Activated T-helper 1 cell treated with anti-CD3 and anti-CD28 coated beads, Interleukin-12 subunit alpha, Interleukin-12 subunit beta, Interleukin-2, Interleukin-4 antibody, amounts not matched to agents 30 ng/mL and 10 ng/mL and 1 ng/mL, durations not matched to agents 14 hours and 24 hours and 36 hours (primary cell): ENCODE measurements at regions not wholly inside any gene's neighbourhood (a gene's known extent, or its start where the extent isn't known, plus 50 kb on each side); places are given as distances from the start of the nearest gene placed in this dataset.

ENCODE experiments used
- DNase-seq: peaks from one replicate; pipeline ENCODE4 v3.0.0; 2021; ENCODE audit warnings: low spot score
- H3K27ac Mint-ChIP-seq: one replicate; pipeline ENCODE4 v1.8.0; 2021; ENCODE audit warnings: mild to moderate bottlenecking, mixed read lengths
- H3K27me3 Mint-ChIP-seq: one replicate; pipeline ENCODE4 v1.8.0; 2022; ENCODE audit warnings: mild to moderate bottlenecking, moderate library complexity, mixed read lengths; ENCODE audit not compliant: insufficient read depth
- H3K36me3 Mint-ChIP-seq: one replicate; pipeline ENCODE4 v1.8.0; 2021; ENCODE audit warnings: low read depth, mixed read lengths
- H3K4me1 Mint-ChIP-seq: one replicate; pipeline ENCODE4 v1.8.0; 2021; ENCODE audit warnings: low read depth, mixed read lengths
- H3K4me3 Mint-ChIP-seq: one replicate; pipeline ENCODE4 v1.8.0; 2021; ENCODE audit warnings: mild to moderate bottlenecking, moderate library complexity, mixed read lengths
- H3K9me3 Mint-ChIP-seq: one replicate; pipeline ENCODE4 v1.8.0; 2021; ENCODE audit warnings: mixed read lengths
- intact Hi-C: fragments of 100-400 bp; cut with micrococcal nuclease; formaldehyde crosslinking; loops from one replicate; pipeline ENCODE4 v1.15.1; 2024

DNA sequence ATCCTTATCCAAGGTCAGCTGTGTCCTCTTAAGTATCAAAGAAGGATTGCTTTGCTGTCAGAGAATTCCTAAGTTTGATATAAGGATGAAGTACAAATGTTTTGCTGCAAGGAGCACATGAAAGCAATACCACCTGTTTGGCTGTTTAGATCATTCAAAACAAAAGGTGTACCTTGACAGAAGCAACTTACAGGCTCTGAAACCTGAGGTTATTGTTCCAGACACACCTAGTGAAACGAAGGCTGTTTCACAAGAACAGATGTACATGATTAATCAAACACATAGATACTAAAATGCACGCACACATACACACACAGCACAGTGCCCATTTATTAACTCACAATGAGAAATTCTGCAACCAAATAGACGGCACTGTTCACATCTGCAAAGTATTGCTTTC is 166.2 kb downstream of the RBM43 start:
- Mint-ChIP-seq H3K27ac (no peak overlapping the region), H3K9me3 (no peaks in the 10 kb centered on the region), H3K36me3 (no peaks in the 10 kb centered on the region), H3K4me1 (no peaks in the 10 kb centered on the region), H3K27me3 (peaks cover 2% of the 10 kb centered on the region), H3K4me3 (no peak overlapping the region)
- intact Hi-C loops: no loop called here
- DNase-seq: no peak

DNA sequence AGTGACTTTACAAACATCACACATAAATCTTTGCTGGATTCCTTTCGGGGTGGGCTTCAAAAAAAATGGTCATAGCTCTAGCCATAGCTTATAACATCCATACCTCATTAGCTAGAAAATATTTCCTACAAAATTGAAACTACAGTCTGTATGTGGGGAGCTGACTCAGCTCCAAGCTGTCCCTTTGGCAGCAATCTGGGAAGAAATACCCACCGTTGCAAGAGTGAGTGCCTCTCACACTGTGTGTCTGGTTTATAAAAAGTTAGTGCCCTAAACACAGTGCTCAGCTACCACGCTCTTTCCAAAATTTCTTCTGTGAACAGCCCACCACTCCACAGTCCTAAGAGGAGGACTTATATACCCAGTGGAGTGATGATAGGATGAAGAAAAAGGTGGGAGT is 170.1 kb downstream of the RBM43 start:
- no peak for DNase-seq
- intact Hi-C loops: no loop called here
- Mint-ChIP-seq H3K36me3 (no peaks in the 10 kb centered on the region), H3K4me1 (no peaks in the 10 kb centered on the region), H3K27me3 (peaks cover 2% of the 10 kb centered on the region), H3K27ac (no peak overlapping the region), H3K4me3 (no peak overlapping the region), H3K9me3 (no peaks in the 10 kb centered on the region)

- Mint-ChIP-seq H3K9me3 (no peaks in the 10 kb centered on the region), H3K36me3 (no peaks in the 10 kb centered on the region), H3K4me3 (no peak overlapping the region), H3K27ac (no peak overlapping the region), H3K27me3 (peaks cover 2% of the 10 kb centered on the region), H3K4me1 (no peaks in the 10 kb centered on the region)
- DNase-seq: no peak
- intact Hi-C loops: no loop called here
Measured at GRCh38 chr2:151087377-151087776, 174.3 kb downstream of the RBM43 start.

- H3K9me3 Mint-ChIP-seq: no peaks in the 10 kb centered on the region
- H3K27me3 Mint-ChIP-seq: no peaks in the 10 kb centered on the region
- no peak overlapping the region for H3K27ac Mint-ChIP-seq
- no peak overlapping the region for H3K4me3 Mint-ChIP-seq
- no peaks in the 10 kb centered on the region for H3K4me1 Mint-ChIP-seq
- no peaks in the 10 kb centered on the region for H3K36me3 Mint-ChIP-seq
- no peak for DNase-seq
- intact Hi-C loops: no loop called here
Measured at GRCh38 chr2:151085181-151085611, 176.5 kb downstream of the RBM43 start.

- H3K36me3 Mint-ChIP-seq: no peaks in the 10 kb centered on the region
- H3K27me3 Mint-ChIP-seq: no peaks in the 10 kb centered on the region
- intact Hi-C loops: no loop called here
- no peak for DNase-seq
- H3K9me3 Mint-ChIP-seq: no peaks in the 10 kb centered on the region
- H3K4me3 Mint-ChIP-seq: no peak overlapping the region
- no peak overlapping the region for H3K27ac Mint-ChIP-seq
- no peaks in the 10 kb centered on the region for H3K4me1 Mint-ChIP-seq
Measured at GRCh38 chr2:151083856-151084795, 177.5 kb downstream of the RBM43 start.

GRCh38 chr2:151078889-151079288 is 182.8 kb downstream of the RBM43 start:
- H3K4me1 Mint-ChIP-seq: no peaks in the 10 kb centered on the region
- DNase-seq: no peak
- no peak overlapping the region for H3K4me3 Mint-ChIP-seq
- no peaks in the 10 kb centered on the region for H3K9me3 Mint-ChIP-seq
- no peak overlapping the region for H3K27ac Mint-ChIP-seq
- H3K27me3 Mint-ChIP-seq: peaks cover 6% of the 10 kb centered on the region
- intact Hi-C loops: no loop called here
- no peaks in the 10 kb centered on the region for H3K36me3 Mint-ChIP-seq

- H3K4me3 Mint-ChIP-seq: no peak overlapping the region
- H3K36me3 Mint-ChIP-seq: no peaks in the 10 kb centered on the region
- H3K9me3 Mint-ChIP-seq: no peaks in the 10 kb centered on the region
- H3K27ac Mint-ChIP-seq: no peak overlapping the region
- H3K4me1 Mint-ChIP-seq: no peaks in the 10 kb centered on the region
- no peak for DNase-seq
- H3K27me3 Mint-ChIP-seq: peaks cover 6% of the 10 kb centered on the region
- intact Hi-C loops: no loop called here
Measured at GRCh38 chr2:151071906-151072305, 189.8 kb downstream of the RBM43 start.

GRCh38 chr2:151071382-151071781 is 190.3 kb downstream of the RBM43 start:
- DNase-seq: no peak
- H3K36me3 Mint-ChIP-seq: no peaks in the 10 kb centered on the region
- H3K27ac Mint-ChIP-seq: no peak overlapping the region
- no peaks in the 10 kb centered on the region for H3K9me3 Mint-ChIP-seq
- no peak overlapping the region for H3K4me3 Mint-ChIP-seq
- no peaks in the 10 kb centered on the region for H3K4me1 Mint-ChIP-seq
- intact Hi-C loops: no loop called here
- H3K27me3 Mint-ChIP-seq: peaks cover 6% of the 10 kb centered on the region

GRCh38 chr2:151070253-151070652 is 191.4 kb downstream of the RBM43 start:
- DNase-seq: no peak
- Mint-ChIP-seq H3K4me1 (no peaks in the 10 kb centered on the region), H3K27me3 (peaks cover 6% of the 10 kb centered on the region), H3K27ac (no peak overlapping the region), H3K4me3 (no peak overlapping the region), H3K36me3 (no peaks in the 10 kb centered on the region), H3K9me3 (no peaks in the 10 kb centered on the region)
- intact Hi-C loops: no loop called here

- Mint-ChIP-seq H3K27ac (no peak overlapping the region), H3K36me3 (no peaks in the 10 kb centered on the region), H3K4me3 (no peak overlapping the region), H3K27me3 (no peaks in the 10 kb centered on the region), H3K4me1 (no peaks in the 10 kb centered on the region), H3K9me3 (no peaks in the 10 kb centered on the region)
- intact Hi-C loops: no loop called here
- DNase-seq: no peak
Measured at GRCh38 chr2:151067658-151068369, 193.8 kb downstream of the RBM43 start.

DNA sequence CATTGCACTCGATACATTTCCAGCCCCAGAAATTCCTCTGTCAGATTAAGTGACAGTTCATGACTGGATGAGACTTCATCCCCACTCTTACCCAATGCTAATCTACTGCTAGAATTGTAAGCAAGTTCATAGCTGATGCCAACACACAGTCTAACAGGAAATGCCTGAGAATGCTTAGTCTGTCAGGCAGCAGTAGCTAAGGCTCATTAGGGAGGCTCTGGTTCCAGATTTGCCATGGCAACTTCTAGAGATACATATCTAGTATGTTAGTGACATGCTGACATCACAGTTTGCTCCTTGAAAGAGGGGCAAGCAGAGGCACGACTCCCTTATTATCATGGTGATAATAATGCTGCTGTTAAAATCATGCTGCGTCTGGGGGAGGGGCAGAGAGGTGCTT is 198.4 kb downstream of the RBM43 start:
- Mint-ChIP-seq H3K4me1 (no peaks in the 10 kb centered on the region), H3K27me3 (peaks cover 4% of the 10 kb centered on the region), H3K9me3 (no peaks in the 10 kb centered on the region), H3K4me3 (no peak overlapping the region), H3K27ac (no peak overlapping the region), H3K36me3 (no peaks in the 10 kb centered on the region)
- intact Hi-C loops: no loop called here
- DNase-seq: no peak

DNA sequence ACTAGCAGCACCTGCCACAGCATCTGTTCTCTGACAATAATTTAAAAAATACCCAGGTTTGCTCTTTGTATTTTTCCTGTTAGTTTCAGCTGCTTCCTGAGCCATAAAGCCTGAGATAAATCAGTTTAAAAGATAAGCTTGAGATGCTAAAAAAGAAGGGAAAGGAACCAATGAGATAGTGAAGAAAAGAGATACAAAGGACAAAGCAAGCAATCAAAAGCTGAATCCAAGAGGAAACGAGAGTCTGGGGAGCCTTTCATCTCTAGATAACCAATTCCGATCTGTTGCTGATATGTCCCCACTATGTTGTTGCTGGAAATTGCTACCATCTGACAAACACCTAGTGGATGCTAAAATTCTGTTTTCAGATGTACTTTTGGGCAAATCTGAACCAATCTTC is 201.4 kb downstream of the RBM43 start:
- peaks cover 6% of the 10 kb centered on the region for H3K27me3 Mint-ChIP-seq
- no peak overlapping the region for H3K4me3 Mint-ChIP-seq
- H3K9me3 Mint-ChIP-seq: no peaks in the 10 kb centered on the region
- intact Hi-C loops: no loop called here
- H3K36me3 Mint-ChIP-seq: no peaks in the 10 kb centered on the region
- no peak for DNase-seq
- H3K4me1 Mint-ChIP-seq: no peaks in the 10 kb centered on the region
- no peak overlapping the region for H3K27ac Mint-ChIP-seq

DNA sequence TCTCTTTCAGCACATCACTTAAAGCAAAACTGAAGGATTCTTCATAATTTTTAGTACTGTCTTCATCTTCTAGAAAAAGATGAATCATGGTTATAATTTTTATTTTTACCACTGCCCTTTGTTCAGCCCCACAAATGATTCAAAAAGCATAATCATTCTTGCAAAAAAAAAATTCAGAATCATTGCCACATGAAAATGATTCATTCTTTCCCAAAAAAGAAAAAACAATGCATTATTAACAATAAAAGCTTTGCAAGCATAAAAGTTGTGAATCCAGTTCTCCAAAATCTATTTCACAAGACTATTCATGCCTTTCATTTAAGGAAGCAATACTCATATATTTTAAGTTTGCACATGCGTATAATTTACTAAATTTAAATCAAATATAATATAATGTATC is 204.8 kb downstream of the RBM43 start:
- no peak overlapping the region for H3K27ac Mint-ChIP-seq
- intact Hi-C loops: loop anchor here (10.0 kb wide), 1 partner anchor 178 kb away; no protein-coding TSS in a partner anchor
- no peaks in the 10 kb centered on the region for H3K36me3 Mint-ChIP-seq
- peaks cover 6% of the 10 kb centered on the region for H3K27me3 Mint-ChIP-seq
- H3K9me3 Mint-ChIP-seq: no peaks in the 10 kb centered on the region
- no peaks in the 10 kb centered on the region for H3K4me1 Mint-ChIP-seq
- no peak for DNase-seq
- no peak overlapping the region for H3K4me3 Mint-ChIP-seq
